ENCODE measurements at regions not wholly inside any gene's neighbourhood (a gene's known extent, or its start where the extent isn't known, plus 50 kb on each side); places are given as distances from the start of the nearest gene placed in this dataset.

DNA sequence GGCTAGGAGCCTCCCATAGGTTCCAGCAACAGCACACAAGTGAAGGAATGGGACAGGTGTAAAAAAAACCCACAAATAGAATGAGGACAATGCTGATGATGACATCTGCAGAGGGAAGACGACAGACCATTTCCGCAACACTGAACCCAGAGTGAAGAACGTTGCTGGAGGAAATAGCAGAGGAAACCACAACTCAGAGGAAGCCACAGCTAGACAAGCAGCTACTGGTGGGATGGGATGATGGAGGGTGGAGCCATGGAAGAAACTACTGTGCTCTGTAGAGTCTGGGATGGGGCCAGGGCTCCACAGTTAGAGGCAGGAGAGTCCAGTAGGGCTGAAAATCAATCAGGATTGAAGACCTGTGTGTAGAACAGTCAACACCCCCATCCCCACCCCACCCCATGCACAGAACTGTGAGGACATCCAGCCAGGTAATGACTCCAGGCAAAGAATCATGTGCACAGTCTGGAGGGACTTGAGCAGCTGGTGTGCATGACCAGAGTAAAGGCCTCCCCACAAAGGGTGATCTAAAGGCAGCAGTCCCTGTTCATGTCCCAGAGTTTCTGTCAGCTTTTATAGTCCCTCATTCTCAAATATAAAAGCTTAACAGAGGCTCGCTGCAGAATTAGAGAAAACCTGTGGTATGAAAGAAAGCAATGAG is 65.2 kb upstream of the SPIN1 start:
- TF ChIP-seq, protein P1, sequence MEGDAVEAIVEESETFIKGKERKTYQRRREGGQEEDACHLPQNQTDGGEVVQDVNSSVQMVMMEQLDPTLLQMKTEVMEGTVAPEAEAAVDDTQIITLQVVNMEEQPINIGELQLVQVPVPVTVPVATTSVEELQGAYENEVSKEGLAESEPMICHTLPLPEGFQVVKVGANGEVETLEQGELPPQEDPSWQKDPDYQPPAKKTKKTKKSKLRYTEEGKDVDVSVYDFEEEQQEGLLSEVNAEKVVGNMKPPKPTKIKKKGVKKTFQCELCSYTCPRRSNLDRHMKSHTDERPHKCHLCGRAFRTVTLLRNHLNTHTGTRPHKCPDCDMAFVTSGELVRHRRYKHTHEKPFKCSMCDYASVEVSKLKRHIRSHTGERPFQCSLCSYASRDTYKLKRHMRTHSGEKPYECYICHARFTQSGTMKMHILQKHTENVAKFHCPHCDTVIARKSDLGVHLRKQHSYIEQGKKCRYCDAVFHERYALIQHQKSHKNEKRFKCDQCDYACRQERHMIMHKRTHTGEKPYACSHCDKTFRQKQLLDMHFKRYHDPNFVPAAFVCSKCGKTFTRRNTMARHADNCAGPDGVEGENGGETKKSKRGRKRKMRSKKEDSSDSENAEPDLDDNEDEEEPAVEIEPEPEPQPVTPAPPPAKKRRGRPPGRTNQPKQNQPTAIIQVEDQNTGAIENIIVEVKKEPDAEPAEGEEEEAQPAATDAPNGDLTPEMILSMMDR (IDR thresholded peaks at IDR 0.05) = no peak
- no peak for TF ChIP-seq POLR2A (IDR thresholded peaks at IDR 0.05)
- no peak for TF ChIP-seq POLR2AphosphoS5 (IDR thresholded peaks at IDR 0.05)
